ENCODE measurements at regions not wholly inside any gene's neighbourhood (a gene's known extent, or its start where the extent isn't known, plus 50 kb on each side); places are given as distances from the start of the nearest gene placed in this dataset.

DNA sequence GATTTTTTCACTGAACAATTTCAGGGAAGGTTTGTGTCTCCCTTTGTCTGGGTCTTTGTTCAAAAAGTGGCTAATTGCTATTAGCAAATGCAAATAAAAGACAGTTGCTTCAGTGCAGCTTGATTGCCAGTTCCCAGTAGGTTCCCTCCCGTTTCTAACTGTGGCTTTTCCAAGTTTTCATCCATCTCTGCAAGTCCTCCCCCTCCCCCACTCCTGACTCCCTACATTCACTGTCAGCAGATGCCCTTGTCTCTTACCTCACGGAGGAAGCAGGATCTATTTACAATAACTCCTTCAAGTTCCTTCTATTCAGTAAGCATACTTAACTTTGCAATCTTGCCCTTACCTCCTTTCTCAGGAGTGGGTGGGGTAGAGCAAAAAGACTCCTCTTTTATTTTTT, 55.4 kb upstream of the SCEL start:
- DNase-seq (ENCODE audit: low read depth): no peak

DNA sequence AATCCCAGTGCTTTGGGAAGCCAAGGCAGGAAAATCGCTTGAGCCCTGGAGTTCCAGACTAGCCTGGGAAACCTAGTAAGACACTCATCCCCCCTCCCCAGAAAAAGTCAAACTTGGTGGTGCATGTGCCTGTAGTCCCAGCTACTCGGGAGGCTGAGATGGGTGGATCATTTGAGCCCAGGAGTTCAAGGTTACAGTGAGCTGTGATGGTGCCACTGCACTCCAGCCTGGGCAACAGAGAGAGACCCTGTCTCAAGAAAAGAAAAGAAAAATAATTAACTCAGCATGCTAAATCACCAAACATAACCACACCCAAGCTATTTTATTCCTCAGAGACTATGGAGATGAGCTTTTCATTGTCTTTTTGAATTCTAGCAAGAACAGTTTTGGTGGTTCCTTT, 56.2 kb upstream of the SCEL start:
- no peak for DNase-seq (ENCODE audit: low read depth)

DNA sequence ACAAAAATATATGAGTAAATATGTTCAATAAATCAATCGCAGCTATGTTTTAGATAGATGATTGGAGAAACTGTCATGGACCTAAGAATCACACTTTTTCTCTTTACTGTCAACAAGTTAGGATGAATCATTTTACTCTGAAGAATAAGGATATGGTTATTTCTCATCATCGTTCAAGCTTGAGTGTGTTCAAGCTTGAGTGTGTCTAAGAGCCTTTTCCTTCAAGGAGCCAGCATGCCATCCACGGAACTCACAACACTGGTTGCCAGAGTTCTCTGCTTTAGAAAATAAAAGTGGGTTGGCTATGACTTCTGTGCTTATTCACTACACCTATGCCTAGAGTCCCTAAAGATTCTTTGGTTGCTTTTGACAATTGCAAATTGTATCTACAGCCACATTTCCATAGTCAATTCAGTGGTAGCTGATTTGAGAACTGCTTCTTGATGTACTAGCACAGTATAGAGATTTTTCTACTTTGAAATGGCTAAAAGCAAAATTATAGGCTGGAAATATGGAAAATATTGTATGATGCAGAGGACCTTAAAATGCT, 58.1 kb upstream of the SCEL start:
- no peak for DNase-seq (ENCODE audit: low read depth)

DNA sequence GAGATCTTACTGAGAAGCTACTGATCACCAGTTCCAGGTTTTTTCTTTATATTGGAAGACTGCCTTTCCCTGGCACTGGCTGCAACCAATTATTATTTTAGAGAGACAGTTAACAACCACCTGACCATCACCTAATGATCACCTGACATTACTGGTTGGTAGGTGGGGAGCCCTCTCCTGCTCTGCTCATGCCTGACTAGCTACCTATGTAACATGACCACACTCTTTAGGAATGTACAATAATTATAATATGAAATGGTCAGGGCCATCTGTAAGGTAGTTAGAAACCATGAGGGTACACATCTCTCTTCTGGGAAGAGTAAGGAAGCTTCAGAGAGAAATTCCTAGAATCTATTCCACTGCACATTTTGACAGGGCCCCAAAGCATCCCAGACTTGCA, 59.0 kb upstream of the SCEL start:
- DNase-seq (ENCODE audit: low read depth): no peak

DNA sequence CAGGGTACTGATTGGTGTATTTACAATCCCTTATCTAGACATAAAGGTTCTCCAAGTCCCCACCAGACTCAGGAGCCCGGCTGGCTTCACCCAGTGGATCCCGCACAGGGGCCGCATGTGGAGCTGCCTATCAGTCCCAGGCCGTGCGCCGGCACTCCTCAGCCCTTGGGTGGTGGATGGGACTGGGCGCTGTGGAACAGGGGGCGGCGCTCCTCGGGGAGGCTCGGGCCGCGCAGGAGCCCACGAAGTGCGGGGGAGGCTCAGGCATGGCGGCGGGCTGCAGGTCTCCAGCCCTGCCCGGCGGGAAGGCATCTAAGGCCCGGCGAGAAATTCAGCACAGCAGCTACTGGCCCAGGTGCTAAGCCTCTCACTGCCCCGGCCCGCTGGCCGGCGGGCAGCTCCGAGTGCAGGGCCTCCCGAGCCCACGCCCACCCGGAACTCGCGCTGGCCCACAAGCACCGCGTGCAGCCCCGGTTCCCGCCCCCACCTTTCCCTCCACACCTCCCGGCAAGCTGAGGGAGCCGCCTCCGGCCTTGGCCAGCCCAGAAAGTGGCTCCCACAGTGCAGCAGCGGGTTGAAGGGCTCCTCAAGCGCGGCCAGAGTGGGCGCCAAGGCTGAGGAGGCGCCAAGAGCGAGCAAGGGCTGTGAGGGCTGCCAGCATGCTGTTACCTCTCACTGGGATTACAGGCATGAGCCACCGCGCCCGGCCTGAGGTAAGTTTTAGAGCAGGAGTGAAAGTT, 60.0 kb upstream of the SCEL start:
- DNase-seq (ENCODE audit: low read depth): no peak

DNA sequence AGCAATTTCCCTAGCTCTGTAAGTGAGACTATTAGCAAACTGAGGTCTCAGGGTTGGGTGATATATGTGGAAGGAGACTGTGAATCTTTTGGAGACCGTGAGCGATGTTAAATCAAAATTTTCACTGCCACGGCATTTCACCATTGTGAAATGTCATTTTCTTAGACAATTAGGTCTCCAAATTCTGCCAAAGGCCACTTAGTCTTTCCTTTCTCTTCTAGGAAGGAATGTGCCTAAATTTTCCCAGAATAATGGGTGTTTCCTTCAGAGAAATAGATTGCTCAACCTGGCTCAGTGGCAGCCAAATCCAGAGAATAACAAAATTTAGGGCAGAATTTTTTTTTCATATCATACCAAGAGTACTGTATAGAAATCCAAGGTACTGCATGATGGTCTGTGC, 64.5 kb upstream of the SCEL start:
- no peak for DNase-seq (ENCODE audit: low read depth)

DNA sequence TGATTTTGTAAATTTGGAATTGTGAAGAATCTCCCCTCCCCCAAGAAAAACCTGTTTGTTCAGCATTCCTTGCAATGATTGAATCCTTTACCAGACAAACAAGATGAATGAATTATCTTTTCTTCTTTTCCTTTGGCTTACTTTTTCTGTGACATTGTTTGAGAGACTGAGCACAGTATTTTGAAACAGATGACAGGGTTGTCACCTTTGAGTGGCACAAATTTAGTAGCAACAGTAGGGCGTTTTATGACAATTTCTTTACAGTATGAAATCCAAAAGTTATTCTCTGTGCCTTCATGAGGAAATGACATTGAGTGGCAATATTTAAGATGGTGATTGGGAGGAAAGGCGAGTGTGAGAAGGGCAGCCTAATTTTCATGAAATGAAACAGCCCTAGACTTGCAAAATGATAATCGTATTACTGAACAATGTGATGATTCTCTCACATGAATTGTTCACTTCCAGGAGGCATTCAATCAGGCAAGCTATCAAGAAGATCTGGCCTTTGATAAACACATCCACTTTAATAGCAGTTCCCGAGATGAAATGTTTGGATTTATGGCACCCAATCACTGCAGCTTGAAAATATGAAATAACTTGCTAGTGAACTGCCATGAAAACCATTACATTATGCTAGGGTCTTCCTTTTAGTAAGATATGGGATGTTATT, 68.6 kb upstream of the SCEL start:
- DNase-seq (ENCODE audit: low read depth): no peak

DNA sequence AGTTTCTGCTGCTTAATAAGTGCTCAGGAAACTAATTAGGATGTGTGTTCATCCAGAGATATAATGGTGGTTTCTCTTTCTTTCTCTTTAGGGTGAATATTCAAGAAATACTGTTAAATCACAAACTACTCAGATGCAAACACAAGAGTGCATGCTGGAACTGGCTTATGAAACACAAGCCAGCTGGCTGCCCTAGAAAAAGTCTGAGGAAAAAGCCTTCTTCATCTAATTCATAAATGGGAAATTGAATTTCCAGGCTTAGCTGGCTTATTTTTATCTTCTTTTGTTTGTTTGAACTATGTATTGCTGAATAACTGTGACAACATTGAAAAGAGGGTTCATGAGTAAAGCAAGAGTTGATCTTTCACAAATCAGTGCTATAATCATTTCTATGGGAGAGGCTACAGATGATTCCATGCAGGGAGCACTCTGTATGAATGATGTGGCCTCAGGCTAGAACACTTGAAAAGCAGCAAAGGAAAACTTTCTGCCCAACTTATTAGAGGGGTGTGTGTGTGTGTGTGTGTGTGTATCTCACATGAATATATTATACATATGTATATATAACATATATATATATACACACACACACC, 69.8 kb upstream of the SCEL start:
- DNase-seq (ENCODE audit: low read depth): no peak

DNA sequence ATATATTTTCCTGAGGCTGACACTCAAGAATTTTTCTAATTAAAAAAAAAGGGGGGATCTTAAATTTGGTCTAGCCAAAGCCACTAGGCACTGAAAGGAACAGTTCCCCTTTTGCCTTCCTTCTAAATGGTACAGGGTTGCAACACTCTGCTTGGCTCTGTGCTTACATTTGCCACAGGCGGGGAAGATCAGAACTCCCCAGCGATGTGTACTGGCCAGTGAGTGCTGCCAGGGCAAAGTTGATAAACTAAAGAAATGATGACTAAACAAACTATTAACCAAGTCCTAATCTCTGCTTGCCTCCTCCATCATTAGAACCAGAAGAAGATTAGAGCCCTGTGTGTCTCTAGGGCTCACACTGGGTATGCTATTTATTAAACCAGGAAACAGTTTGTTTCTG, 75.3 kb upstream of the SCEL start:
- no peak for DNase-seq (ENCODE audit: low read depth)

DNA sequence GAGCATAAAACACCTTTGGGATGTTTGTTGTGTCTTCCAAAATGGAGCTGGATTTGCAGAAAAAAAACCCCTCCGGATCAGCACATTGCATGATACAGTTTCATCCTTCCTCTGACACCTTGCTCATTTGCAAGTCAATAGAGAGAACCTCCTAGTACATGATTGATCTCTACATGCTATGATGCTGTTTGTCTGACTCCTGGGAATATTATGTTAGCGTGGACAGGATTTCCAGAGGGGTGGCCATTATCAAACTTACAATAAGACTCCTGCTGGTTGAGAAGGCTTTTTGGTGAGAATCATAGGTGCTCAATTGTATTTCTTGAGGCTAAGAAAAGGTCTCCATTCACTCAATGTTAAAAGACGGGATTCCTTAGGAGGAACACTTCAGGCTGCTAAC, 75.9 kb upstream of the SCEL start:
- DNase-seq (ENCODE audit: low read depth): no peak

DNA sequence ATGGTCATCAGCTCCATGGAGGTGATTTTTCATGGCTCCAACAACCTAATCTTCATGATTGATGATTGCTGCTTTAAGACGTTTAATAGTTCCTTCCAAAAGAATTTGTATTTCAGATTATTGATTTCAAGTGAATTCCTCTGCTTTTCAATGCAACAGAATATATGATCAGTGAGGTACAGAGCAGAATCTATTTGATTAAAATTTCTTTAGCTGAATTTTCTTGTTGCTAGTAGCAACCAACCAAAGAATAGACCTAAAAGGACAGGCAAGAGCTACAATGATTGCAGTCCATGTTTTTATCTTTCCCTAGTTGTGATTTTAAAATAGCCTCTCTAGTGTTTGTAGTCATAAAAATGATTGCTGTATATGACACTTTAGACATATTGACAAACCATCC, 76.8 kb upstream of the SCEL start:
- DNase-seq (ENCODE audit: low read depth): no peak

DNA sequence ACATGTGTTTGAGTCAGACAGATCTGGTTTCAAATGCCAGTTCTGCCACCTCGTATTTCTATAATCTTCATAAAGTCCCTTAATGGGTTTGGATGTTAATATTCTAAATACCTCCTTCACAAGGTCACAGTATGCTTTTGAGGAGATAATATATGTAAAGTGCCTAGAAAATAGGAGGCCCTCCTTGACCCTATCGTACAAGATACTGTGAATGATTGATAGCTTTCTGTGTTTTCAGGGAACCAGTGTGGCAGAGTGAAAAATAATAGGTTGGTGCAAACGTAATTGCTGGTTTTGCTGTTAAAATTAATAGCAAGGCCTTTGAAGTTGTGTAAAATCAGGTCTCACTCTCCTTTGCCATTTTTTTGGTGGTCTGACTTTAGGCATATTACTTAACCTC, 77.5 kb upstream of the SCEL start:
- no peak for DNase-seq (ENCODE audit: low read depth)

DNA sequence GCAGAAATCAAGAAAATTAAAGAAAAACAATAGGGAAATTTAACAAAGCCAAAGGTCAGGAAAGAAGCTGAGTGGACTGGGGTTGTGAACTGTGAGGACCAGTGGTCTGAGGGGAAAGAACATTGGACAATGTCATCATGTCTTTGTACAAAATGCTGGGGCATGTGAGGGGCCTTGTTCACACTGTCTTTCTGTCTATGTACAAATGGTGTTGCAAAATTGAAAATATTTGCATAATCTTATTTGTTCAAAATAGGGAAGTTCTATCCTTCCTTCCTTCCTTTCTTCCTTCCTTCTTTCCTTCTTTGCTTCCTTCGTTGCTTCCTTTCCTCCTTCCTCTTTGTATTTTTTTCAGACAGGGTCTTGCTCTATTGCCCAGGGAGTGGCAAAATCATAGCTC, 79.2 kb upstream of the SCEL start:
- DNase-seq (ENCODE audit: low read depth): no peak

DNA sequence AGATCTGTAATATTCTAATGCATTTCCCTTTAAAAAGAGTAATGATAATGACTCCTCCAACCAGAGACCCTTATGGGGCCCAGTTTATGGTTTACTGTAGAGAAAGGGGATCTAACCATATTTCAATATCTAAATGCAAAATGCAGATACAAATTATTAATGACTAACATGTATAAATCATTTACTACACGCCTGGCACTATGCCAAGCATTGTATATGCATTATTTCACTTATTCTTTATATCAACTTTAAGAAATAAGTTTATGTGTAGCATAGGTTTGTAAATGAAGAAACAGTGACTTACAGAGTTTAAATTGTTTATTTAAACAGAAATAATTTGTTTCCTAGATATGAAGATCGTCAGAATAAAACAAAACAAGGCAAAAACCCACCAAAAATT, 86.2 kb upstream of the SCEL start:
- no peak for DNase-seq (ENCODE audit: low read depth)

DNA sequence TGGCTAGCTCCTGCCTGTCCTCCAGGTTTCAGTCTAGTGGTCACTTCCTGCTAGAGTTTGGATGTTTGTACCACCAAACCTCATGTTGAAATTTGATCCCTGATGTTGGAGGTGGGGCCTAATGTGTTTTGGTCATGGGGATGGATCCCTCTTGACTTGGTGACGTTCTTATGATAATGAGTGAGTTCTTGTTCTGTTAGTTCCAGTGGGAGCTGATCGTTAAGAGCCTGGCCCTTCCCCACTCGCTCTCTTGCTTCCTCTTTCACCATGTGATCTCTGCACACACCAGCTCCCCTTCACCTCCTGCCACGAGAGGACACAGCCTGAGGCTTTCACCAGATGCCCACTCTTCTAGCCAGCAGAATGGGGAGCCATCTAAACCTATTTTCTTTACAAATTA, 86.8 kb upstream of the SCEL start:
- no peak for DNase-seq (ENCODE audit: low read depth)

DNA sequence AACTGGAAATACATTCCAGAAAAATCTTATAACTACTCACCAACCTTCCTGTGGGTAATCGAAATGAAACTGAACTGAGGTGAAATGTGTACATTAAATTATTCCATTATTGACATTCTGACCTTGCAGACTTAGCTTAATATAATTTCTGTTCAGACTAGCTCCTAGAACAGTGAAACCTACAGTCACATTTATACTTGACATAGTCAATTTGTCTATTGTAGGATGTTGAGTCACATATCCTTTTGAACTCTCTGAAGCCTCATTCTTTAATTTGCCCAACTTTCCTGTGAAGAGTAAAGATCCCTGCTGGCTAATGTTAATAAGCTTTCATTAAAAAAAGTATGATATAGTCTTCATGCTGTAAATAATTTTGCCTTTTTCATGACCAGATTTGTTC, 92.0 kb upstream of the SCEL start:
- DNase-seq (ENCODE audit: low read depth): no peak

DNA sequence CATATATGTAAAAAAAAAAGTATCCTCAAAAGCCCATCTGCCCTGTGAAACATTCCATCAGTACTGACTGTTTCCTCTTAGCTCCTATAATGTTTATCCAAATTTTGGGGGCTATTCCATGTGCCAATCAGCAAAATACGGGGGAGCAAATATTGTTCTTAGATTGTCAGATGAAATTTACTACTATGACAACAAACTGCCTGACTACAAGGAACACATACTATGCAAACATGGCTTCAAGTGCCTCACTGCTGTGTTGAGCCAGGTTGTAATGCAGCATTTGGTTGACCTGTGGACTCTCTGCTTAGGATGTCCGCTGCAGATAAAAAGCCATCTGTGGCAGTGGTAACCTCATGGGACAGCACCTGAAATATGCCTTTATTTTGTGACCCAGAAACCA, 98.2 kb upstream of the SCEL start:
- DNase-seq (ENCODE audit: low read depth): no peak

DNA sequence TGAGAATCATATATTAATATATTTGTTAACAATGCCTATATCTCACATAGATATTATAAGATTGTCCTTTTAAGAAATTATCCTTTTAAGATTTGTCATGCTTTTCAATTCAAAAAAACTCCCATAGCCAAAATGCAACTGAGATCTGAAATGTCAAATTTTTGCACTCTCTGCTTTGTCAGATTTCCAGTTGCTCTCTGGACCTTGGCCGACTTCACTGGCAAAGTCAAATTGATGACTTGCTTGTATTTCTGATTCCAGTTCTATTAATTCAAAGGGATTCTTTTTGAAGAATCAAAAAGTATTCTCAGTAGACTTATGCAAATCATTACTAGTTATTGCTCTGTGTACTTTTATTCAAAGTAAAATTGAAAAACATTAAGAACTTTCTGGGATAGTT, 101.2 kb upstream of the SCEL start:
- DNase-seq (ENCODE audit: low read depth): no peak

DNA sequence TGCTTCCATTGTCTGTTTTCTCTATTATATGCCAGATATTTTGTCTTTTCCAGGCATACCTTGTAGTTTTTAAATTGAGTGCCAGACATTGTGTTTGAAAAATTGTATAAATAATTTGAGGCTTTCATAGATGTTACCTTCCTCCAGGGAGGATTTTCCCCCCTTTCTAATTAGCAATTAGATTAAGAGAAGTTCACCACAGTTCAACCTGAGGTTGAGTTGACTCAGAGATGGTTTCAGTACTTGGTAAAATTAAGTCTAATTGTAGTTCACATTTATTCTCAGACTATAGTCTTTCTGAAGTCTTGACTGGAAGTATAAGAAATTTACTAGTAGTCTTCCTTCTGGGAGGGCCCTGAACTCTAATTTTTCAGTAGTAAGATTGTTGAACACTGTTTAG, 104.1 kb upstream of the SCEL start:
- DNase-seq (ENCODE audit: low read depth): no peak

DNA sequence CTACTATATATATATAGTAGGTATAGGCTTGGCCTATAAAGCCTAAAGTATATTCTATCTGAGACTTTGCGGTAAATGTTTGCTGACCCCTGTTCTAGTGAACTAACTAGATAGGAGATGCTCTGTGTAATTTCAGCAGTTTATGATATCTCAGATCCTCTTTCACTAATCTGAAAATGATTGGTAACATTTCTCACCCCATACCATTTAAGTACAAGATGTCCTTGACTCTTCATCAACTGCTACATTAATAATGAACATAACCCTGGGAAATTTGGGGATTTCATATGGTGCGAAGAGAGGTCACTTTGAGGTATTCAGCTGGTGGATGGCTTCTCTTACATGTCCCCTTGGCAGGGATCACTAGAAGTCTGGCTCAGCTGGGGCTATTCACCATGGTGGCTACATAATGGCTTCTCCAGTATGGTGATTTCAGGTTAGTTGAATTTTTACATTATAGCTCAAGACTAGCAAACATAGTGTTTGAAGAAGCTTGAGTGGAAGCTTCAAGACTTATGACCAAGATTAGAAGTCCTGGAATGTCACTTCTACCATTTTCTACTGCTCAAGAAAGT, 103.6 kb upstream of the MYCBP2 start:
- no peak for DNase-seq (ENCODE audit: low read depth)

DNA sequence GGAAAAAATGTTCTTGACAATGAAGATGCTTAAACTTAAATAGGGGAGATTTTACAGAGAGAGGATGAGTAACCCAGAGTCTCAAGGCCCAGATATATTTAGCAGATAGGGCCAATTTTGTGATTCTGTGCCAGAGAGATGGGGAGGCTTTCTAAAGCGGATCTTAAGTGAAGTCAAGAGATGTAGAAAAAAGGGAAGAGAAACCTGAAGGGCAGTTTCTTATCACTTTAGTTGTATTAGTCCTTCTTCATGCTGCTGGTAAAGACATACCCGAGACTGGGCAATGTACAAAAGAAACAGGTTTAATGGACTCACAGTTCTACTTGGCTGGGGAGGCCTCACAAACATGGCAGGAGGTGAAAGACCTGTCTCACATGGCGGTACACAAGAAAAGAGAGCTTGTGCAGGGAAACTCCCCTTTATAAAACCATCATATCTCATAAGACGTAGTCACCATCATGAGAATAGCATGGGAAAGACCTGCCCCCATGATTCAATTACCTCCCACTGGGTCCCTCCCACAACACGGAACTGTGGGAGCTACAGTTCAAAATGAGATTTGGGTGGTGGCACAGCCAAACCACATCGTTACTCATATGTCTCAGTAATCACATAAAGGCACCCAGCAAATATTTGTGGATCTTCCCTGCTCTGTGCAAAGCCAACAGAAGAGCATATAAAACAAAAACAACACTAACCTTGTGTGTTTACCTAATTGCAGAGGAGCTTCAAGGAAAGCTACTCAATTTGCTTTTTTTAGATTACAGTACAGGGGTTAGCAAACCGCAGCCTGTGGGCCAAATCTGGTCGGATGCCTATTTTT, 102.6 kb upstream of the MYCBP2 start:
- DNase-seq (ENCODE audit: low read depth): peak; percentile 3

DNA sequence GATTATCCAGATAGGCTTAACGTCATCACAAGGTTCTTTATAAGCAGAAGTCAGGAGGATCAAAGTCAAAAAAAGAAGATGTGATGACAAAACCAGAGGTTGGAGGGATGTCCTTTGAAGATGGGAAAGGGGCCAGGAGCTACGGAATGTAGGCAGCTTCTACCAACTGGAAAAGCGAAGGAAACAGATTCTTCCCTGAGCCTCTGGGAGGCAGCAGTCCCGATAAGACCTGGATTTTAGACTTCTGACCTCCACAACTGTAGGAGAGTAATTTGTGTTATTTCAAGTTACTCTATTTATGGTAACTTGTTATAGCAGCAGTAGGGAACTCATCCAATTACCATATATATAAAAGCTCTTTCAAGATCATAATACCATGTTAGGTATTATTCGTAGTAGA, 98.8 kb upstream of the MYCBP2 start:
- DNase-seq (ENCODE audit: low read depth): no peak

Measured in GM04504 (cell line).